ENCODE measurements at regions not wholly inside any gene's neighbourhood (a gene's known extent, or its start where the extent isn't known, plus 50 kb on each side); places are given as distances from the start of the nearest gene placed in this dataset.

- Mint-ChIP-seq H3K9me3 (peaks cover 2% of the 10 kb centered on the region), H3K4me1 (ENCODE audit: low read depth) (no peaks in the 10 kb centered on the region), H3K27ac (no peak overlapping the region), H3K36me3 (ENCODE audit: low read depth) (no peaks in the 10 kb centered on the region), H3K27me3 (no peaks in the 10 kb centered on the region), H3K4me3 (no peak overlapping the region)
- no peak for TF ChIP-seq CTCF (IDR thresholded peaks at IDR 0.05)
- ChIA-PET POLR2A (no interaction called here), CTCF (no interaction called here)
- H3K36me3 ChIP-seq (ENCODE audit: insufficient read depth, low read length): no peaks in the 10 kb centered on the region
- ATAC-seq (ENCODE audit: poor library complexity) (no peak), DNase-seq (no peak)
- no peaks in the 10 kb centered on the region for H3K9me3 ChIP-seq (ENCODE audit: control insufficient read depth in 1 of 2, insufficient read depth in 1 of 2, low read length in 2 of 2)
- H3K27ac ChIP-seq (ENCODE audit: low read depth in 1 of 2, low read length in 2 of 2): no peak overlapping the region
- no peaks in the 10 kb centered on the region for H3K27me3 ChIP-seq (ENCODE audit: control insufficient read depth in 1 of 2, insufficient read depth in 2 of 2, low read length in 2 of 2)
- H3K4me1 ChIP-seq (ENCODE audit: insufficient read depth, low read length): no peaks in the 10 kb centered on the region
- no peak overlapping the region for H3K4me3 ChIP-seq (ENCODE audit: low read length)
- intact Hi-C loops (cut with DNase I, micrococcal nuclease): no loop called here
Measured at GRCh38 chr12:23352670-23353069, 596.8 kb downstream of the SOX5 start.

GRCh38 chr12:23354800-23355199, 594.7 kb downstream of the SOX5 start:
- Mint-ChIP-seq H3K4me3 (no peak overlapping the region), H3K4me1 (ENCODE audit: low read depth) (no peaks in the 10 kb centered on the region), H3K27me3 (no peaks in the 10 kb centered on the region), H3K36me3 (ENCODE audit: low read depth) (no peaks in the 10 kb centered on the region), H3K9me3 (peaks cover 6% of the 10 kb centered on the region), H3K27ac (no peak overlapping the region)
- Histone ChIP-seq H3K9me3 (ENCODE audit: control insufficient read depth in 1 of 2, insufficient read depth in 1 of 2, low read length in 2 of 2) (no peaks in the 10 kb centered on the region), H3K4me1 (ENCODE audit: insufficient read depth, low read length) (no peaks in the 10 kb centered on the region), H3K36me3 (ENCODE audit: insufficient read depth, low read length) (no peaks in the 10 kb centered on the region), H3K27ac (ENCODE audit: low read depth in 1 of 2, low read length in 2 of 2) (no peak overlapping the region), H3K4me3 (ENCODE audit: low read length) (no peak overlapping the region), H3K27me3 (ENCODE audit: control insufficient read depth in 1 of 2, insufficient read depth in 2 of 2, low read length in 2 of 2) (no peaks in the 10 kb centered on the region)
- ChIA-PET CTCF (no interaction called here), POLR2A (no interaction called here)
- DNase-seq (no peak), ATAC-seq (ENCODE audit: poor library complexity) (no peak)
- TF ChIP-seq CTCF (IDR thresholded peaks at IDR 0.05): no peak
- intact Hi-C loops (cut with DNase I, micrococcal nuclease): no loop called here

GRCh38 chr12:23356440-23356839, 593.0 kb downstream of the SOX5 start:
- Histone ChIP-seq H3K36me3 (ENCODE audit: insufficient read depth, low read length) (no peaks in the 10 kb centered on the region), H3K4me1 (ENCODE audit: insufficient read depth, low read length) (no peaks in the 10 kb centered on the region), H3K4me3 (ENCODE audit: low read length) (no peak overlapping the region), H3K27ac (ENCODE audit: low read depth in 1 of 2, low read length in 2 of 2) (no peak overlapping the region), H3K27me3 (ENCODE audit: control insufficient read depth in 1 of 2, insufficient read depth in 2 of 2, low read length in 2 of 2) (no peaks in the 10 kb centered on the region), H3K9me3 (ENCODE audit: control insufficient read depth in 1 of 2, insufficient read depth in 1 of 2, low read length in 2 of 2) (no peaks in the 10 kb centered on the region)
- intact Hi-C loops (cut with DNase I, micrococcal nuclease): no loop called here
- CTCF ChIA-PET: no interaction called here
- no peaks in the 10 kb centered on the region for H3K27me3 Mint-ChIP-seq
- POLR2A ChIA-PET: no interaction called here
- no peak for ATAC-seq (ENCODE audit: poor library complexity)
- H3K9me3 Mint-ChIP-seq: peaks cover 6% of the 10 kb centered on the region
- no peaks in the 10 kb centered on the region for H3K4me1 Mint-ChIP-seq (ENCODE audit: low read depth)
- TF ChIP-seq CTCF (IDR thresholded peaks at IDR 0.05): no peak
- DNase-seq: no peak
- H3K36me3 Mint-ChIP-seq (ENCODE audit: low read depth): no peaks in the 10 kb centered on the region
- no peak overlapping the region for H3K4me3 Mint-ChIP-seq
- H3K27ac Mint-ChIP-seq: no peak overlapping the region

Measured in CD4-positive, alpha-beta T cell (primary cell).